Erythroblast (primary cell): ENCODE measurements at regions not wholly inside any gene's neighbourhood (a gene's known extent, or its start where the extent isn't known, plus 50 kb on each side); places are given as distances from the start of the nearest gene placed in this dataset.

Source experiments
- DNase-seq, 2 experiments: peaks; one replicate each; lab custom pipeline; 2025; lab: John Stamatoyannopoulos, UW
- GATA1 ChIP-seq: IDR thresholded peaks from 2 replicates; pipeline ENCODE4 v1.6.1; 2011; ENCODE audit warnings: low read depth, mild to moderate bottlenecking, control low read depth, low read length, moderate library complexity
- POLR2A ChIP-seq: IDR thresholded peaks from 2 replicates; pipeline ENCODE4 v1.6.1; 2011; ENCODE audit warnings: mild to moderate bottlenecking, low read length

DNA sequence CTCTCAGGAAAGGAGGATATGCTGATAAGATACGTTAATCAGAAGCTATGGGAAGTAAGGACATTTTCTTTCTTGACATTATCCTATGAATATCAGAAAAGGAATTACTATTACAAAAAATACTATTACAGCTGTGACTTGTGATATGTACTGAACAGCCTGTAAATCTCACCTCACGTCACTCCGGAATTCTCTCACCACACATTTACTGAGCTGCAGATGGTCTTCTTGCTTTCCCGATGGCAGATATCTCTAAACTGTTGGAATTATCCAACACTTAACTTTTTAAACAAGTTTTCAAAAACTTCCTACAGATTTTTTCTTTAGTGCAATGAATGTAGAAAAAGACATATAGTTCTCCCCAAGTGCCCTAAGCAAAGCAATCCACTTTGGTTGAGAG is 313.4 kb downstream of the GPR37 start:
- DNase-seq: no peak
- TF ChIP-seq POLR2A (no peak), GATA1 (no peak)

GRCh38 chr7:124449896-124450295 is 315.7 kb downstream of the GPR37 start:
- no peak for TF ChIP-seq GATA1
- TF ChIP-seq POLR2A: no peak
- DNase-seq: no peak

DNA sequence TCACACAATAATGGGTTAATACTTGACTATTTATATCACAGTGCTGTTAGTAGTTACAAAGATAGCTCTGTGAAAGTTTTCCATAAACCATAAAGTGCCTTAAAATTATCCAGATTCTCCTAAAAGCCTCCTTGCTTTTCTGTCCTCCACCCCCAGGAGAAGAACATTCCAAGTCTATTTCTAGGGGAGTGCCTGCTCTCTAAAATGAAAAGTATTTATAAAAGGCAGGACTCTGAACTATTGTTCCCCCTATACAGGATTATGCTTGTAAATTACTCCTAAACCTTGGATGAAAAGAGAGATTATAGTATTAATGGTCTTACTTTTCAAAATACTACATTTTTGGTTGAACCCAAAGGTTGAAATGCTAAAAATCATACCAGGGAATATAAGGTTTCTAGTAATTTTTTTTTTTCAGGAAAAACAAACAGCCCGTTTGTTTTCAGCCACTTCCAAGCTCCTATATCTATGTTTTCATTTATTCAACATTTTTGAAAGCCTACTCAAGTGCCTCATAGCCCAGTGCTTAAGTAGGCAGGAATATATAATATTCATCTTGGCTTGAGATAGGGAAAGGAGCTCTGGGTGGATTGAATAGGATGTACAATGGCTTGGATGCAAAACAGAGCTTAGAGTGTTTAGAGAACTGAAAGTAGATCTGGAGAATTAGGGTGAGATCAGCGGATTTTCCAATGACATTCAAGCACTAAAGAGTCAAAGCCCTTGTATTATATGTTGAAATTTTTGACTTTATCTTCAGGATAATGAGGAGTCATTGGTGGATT is 320.7 kb downstream of the GPR37 start:
- no peak for DNase-seq
- TF ChIP-seq POLR2A: no peak
- TF ChIP-seq GATA1: no peak

DNA sequence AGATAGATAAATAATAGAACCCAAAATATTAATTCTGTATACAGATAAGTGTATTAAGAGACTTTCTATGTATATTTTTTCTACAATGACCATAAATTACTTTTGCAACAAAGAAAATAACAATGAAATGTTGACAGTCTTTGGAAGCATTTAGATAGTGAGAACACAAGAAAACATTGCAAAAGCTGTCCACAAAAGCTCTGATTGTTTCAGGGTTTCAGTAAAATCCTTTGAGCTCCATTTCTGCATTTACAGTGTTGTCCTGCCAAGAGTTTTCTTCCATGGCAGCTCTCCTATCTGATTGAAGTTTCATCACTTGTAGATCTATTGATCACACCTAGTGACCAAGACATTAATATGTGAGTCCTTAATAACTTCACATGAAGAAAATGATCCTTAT is 321.8 kb downstream of the GPR37 start:
- TF ChIP-seq GATA1: no peak
- DNase-seq: no peak

GRCh38 chr7:124440081-124440480 is 325.5 kb downstream of the GPR37 start:
- TF ChIP-seq GATA1 (no peak), POLR2A (no peak)
- DNase-seq: no peak

GRCh38 chr7:124432009-124432578 is 333.5 kb downstream of the GPR37 start:
- no peak for TF ChIP-seq POLR2A
- no peak for TF ChIP-seq GATA1
- DNase-seq: no peak

DNA sequence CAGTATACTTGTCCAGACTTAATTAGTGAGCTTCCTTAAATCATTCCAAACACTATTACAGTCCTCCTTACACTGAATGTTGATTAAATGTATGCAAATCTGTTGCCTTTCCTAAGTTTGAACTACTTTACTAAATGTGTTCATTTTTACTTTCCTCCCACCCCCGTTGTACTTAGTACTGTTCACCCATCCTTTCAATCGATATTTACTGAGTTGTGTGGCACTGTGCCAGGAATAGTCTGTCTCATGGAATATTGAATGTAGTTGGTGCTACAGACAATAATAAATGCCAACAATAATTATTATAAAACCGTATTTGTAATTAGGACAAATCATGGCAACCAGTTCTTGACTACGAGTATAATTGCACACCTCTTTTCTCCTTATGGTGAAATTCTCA is 335.7 kb downstream of the GPR37 start:
- no peak for DNase-seq
- TF ChIP-seq GATA1: no peak
- TF ChIP-seq POLR2A: no peak

GRCh38 chr7:124428781-124429180 is 336.8 kb downstream of the GPR37 start:
- no peak for TF ChIP-seq POLR2A
- no peak for TF ChIP-seq GATA1
- DNase-seq: no peak

- TF ChIP-seq GATA1 (no peak), POLR2A (no peak)
- no peak for DNase-seq
Observed at GRCh38 chr7:124426621-124427020, 339.0 kb downstream of the GPR37 start.

DNA sequence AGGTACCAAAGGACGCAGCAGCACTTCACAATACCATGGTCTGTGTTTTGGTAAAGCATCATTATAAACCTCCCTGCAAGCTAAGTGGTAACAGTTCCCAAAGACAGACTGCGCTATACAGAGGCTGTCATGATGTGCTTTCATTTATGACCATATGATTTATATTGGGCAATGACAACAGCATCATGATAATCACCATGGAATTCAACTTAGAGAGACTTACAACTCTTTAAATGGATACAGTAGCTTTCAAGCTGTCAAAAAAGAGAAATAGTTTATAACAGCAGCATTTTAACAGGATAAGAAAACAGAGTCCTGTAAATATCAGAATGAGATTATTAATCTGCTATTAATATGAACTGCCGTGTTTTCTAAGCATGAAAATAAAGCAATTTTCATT is 341.7 kb downstream of the GPR37 start:
- no peak for DNase-seq
- no peak for TF ChIP-seq POLR2A
- TF ChIP-seq GATA1: no peak

DNA sequence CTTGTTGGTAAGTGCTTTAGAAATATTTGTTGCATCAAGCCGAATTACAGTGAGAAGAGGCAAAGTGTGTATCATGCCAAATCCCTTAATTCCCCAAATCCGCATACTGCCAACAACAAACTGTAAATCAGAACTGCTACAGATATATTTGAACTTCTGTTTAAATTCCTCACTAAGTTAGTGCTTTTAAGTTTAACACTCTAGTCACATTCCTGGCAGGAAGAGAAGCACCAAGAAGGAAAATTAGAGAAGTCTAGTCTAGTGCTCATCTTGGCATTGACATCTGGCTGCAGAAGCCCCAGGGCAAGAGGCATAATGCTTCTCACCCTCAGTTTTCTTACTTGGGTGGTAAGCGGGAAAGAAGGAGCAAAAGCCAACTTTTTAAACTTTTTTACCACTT is 343.5 kb downstream of the GPR37 start:
- DNase-seq: no peak
- TF ChIP-seq POLR2A (no peak), GATA1 (no peak)

- TF ChIP-seq GATA1 (no peak), POLR2A (no peak)
- no peak for DNase-seq
Observed at GRCh38 chr7:124420367-124420766, 345.2 kb downstream of the GPR37 start.

DNA sequence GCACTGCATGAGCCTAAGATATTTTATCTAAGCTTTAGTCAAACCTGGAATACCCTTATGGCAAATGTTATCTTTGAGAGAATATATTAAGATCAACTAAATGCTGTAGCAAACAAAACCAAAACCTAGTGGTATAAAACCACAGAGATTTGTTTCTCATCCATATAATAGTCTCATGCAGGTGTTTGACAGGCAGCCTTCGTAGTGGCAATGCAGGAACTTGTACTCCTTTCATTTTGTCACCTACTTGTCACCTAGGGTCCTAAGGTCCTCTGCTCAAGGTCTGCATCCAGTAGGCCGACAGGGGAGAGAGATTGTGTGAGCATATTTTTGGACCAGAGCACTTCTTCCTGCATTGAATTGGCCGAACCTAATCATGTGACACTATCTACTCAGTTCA is 352.6 kb downstream of the GPR37 start:
- DNase-seq: no peak
- TF ChIP-seq GATA1 (no peak), POLR2A (no peak)

DNA sequence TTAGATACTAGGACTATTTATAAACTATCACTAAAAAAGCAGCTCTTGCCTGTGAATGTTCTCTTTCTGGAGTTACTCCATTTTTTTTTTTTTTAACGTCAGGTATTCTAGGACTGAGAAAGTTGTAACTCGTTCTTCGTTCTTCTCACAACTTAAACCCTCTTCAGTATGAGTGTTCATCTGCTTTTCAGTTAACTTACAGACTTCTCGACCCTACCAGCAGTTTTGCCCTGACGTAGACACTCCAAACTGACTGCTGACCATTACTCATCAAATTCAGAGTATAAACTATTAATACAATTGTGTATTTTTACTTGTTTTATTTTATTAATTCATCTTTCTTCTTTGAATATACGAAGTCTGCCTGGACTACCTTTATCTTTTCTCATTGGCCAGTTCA is 353.1 kb downstream of the GPR37 start:
- no peak for DNase-seq
- TF ChIP-seq POLR2A (no peak), GATA1 (no peak)

DNA sequence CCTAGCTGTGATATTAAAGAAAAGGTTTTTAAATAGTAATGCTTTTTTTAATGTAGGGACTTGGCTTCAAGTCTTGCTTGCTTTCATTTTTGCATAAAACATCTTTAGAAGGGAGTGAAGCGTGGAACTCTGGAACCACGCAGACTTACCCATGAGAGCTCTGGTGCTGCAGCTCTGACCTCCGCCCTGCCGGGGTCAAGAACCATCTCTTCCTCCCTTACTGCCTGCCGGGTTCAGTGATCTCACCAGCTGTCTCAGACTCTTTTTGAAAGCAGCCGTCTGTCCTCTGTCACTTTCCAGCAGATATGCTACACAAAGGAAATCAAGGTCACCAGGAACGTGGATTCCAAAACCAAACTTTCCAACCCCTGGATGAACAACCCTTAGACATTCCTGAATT is 353.8 kb downstream of the GPR37 start:
- no peak for DNase-seq
- TF ChIP-seq GATA1 (no peak), POLR2A (no peak)

DNA sequence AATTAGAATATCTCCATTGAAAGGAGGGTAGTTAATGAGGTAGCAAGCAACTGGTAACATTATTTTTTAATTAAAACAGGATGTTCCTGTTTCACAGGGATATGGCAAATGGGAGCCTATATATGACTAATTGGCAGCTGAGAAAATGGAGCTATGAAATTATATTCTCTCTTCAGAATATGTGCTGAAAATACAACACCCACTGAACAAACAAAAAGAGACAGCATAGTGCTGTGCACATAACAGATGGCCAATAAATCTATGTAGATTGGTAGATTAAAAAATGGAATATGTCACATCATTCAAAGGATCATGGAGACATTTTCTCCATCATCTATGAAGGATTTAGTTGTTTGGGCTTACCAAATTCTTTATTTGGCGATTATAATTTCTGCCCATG is 362.0 kb downstream of the GPR37 start:
- TF ChIP-seq POLR2A (no peak), GATA1 (no peak)
- DNase-seq: no peak
